ENCODE measurements at regions not wholly inside any gene's neighbourhood (a gene's known extent, or its start where the extent isn't known, plus 50 kb on each side); places are given as distances from the start of the nearest gene placed in this dataset.

DNA sequence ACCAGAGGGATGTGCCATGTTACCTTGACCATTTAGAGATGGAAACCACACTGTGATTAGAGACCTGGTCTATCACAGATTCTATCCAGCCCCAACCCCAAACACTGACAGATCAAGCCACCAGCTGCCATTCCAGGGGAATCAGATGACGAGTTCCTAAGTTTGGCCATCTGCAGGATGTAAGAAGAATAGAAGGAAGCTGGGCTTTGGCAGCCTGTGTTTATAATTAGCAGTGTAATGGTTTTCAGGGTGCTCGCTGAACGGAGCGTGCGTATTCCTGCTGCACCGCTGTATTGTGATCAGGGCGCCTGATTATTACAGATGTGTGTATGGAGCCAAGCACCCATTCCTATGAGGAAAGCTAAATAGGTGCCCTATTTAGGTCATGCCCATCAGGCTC, 138.1 kb downstream of the LRRC30 start:
- peak in 1 of 2 donors; percentile 58 for DNase-seq
- TF ChIP-seq CTCF (IDR thresholded peaks at IDR 0.05) = no peak
- Histone ChIP-seq H3K27me3 (no peaks in the 10 kb centered on the region), H3K4me1 (peaks cover 16 to 85% (median 45%) of the 10 kb centered on the region in 9 donors), H3K27ac (peak overlapping the region in 9 of 10 donors; percentile 78 to 94 (median 90)), H3K9me3 (no peaks in the 10 kb centered on the region), H3K4me3 (peak overlapping the region in 2 of 10 donors; percentile 6 to 18), H3K36me3 (no peaks in the 10 kb centered on the region)
- ATAC-seq = peak; percentile 18 to 65 (median 44)
- WGBS, 2 donors = 57 to 72% methylated on average over 7 of the region's 7 CpGs
- intact Hi-C loops (cut with DNase I) = loop anchor here in 6 of 10 donors (2.0 to 10.0 kb wide), 7 partner anchors 46 to 198 kb away; partner anchors contain the start of gene PTPRM (in 4 of the 6)

GRCh38 chr18:7370375-7370774, 139.5 kb downstream of the LRRC30 start:
- Histone ChIP-seq H3K36me3 (no peaks in the 10 kb centered on the region), H3K27me3 (no peaks in the 10 kb centered on the region), H3K27ac (peak overlapping the region; percentile 53 to 94 (median 88)), H3K4me3 (peak overlapping the region in 3 of 10 donors; percentile 1 to 29 (median 7)), H3K4me1 (peaks cover 16 to 85% (median 45%) of the 10 kb centered on the region in 9 donors), H3K9me3 (no peaks in the 10 kb centered on the region)
- 36 to 43% methylated on average over 7 of the region's 7 CpGs for WGBS, 2 donors
- TF ChIP-seq CTCF (IDR thresholded peaks at IDR 0.05) = no peak
- peak; percentile 34 to 71 for DNase-seq
- intact Hi-C loops (cut with DNase I) = loop anchor here in 4 of 10 donors (1.0 to 5.0 kb wide), 7 partner anchors 82 to 872 kb away; partner anchors contain the start of gene PTPRM (in 3 of the 4)
- peak; percentile 27 to 65 (median 53) for ATAC-seq

GRCh38 chr18:7370802-7371201, 139.9 kb downstream of the LRRC30 start:
- H3K4me3 ChIP-seq = peak overlapping the region in 2 of 10 donors; percentile 7 to 29
- DNase-seq (peak; percentile 76 to 89), ATAC-seq (peak; percentile 82 to 95 (median 91))
- H3K27me3 ChIP-seq = no peaks in the 10 kb centered on the region
- no peaks in the 10 kb centered on the region for H3K9me3 ChIP-seq
- intact Hi-C loops (cut with DNase I) = loop anchor here in 4 of 10 donors (1.0 to 5.0 kb wide), 7 partner anchors 81 to 871 kb away; partner anchors contain the start of gene PTPRM (in 3 of the 4)
- WGBS, 2 donors = 26 to 40% methylated on average over 11 of the region's 11 CpGs
- peaks cover 16 to 81% (median 45%) of the 10 kb centered on the region in 9 donors for H3K4me1 ChIP-seq
- peak overlapping the region; percentile 53 to 94 (median 88) for H3K27ac ChIP-seq
- no peak for TF ChIP-seq CTCF (IDR thresholded peaks at IDR 0.05)
- H3K36me3 ChIP-seq = no peaks in the 10 kb centered on the region

DNA sequence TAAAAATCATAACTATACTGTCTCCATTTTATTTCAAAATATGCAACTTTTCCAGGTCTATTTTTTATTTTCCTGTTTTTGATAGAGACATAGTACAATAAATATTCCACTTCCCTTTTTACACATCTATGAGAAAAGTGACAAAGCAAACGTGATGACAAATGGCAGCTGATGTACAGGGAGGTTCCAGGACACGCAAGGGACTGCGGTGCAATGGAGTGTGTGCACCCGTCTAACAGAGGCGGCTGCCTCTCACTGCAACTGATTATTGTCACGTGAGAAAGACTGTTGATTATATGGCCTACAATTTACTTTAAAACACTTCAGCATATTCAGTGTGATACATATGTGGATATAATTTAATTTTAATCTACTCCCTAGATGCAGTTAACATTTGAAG, 142.6 kb downstream of the LRRC30 start:
- whole genome bisulfite sequencing, 2 donors = 71 to 73% methylated on average over 6 of the region's 6 CpGs
- H3K36me3 ChIP-seq = no peaks in the 10 kb centered on the region
- H3K4me1 ChIP-seq = peaks cover 16 to 55% (median 32%) of the 10 kb centered on the region in 9 donors
- ATAC-seq (no peak), DNase-seq (no peak)
- peaks cover 0 to 19% (median 11%) of the 10 kb centered on the region in 11 donors for H3K9me3 ChIP-seq
- H3K27ac ChIP-seq = peak overlapping the region in 3 of 10 donors; percentile 92 to 94 (median 92)
- intact Hi-C loops (cut with DNase I) = loop anchor here in 4 of 10 donors (5.0 kb wide), 4 partner anchors 79 to 869 kb away; partner anchors contain the start of gene PTPRM (in 1 of the 4)
- no peaks in the 10 kb centered on the region for H3K27me3 ChIP-seq
- no peak overlapping the region for H3K4me3 ChIP-seq
- no peak for TF ChIP-seq CTCF (IDR thresholded peaks at IDR 0.05)
